HepG2 (cell line): ENCODE measurements at regions not wholly inside any gene's neighbourhood (a gene's known extent, or its start where the extent isn't known, plus 50 kb on each side); places are given as distances from the start of the nearest gene placed in this dataset.
"Not testable (repeated sequence)": the region's sequence is repeated elsewhere in the genome, so short reads cannot be mapped to it uniquely, and the experiment has no call there.

Experiments used
- ATAC-seq: fragments of 200-7000 bp; cut with Tn5 transposase; 3 replicates; pipeline ENCODE4 v1.9.1; 2020; ENCODE audit warnings: mild to moderate bottlenecking, moderate library complexity
- BruUV-seq: library from RNA; stranded (reverse); fragments of 400-500 nt; replicated peaks from 2 replicates; lab custom pipeline; 2021; lab: Mats Ljungman, UMichigan
- CTCF ChIA-PET: fragments of 300-600 bp; formaldehyde crosslinking; extraction: SDS; loops from one replicate; lab custom pipeline; 2021; ENCODE audit warnings: low total read pairs, inconsistent platforms, low intra/inter-chr PET ratio; lab: Yijun Ruan, JAX
- POLR2A ChIA-PET: fragments of 350-600 bp; sonication (Branson Sonifier 250); formaldehyde crosslinking; loops from one replicate; lab custom pipeline; 2020; ENCODE audit warnings: antibody characterized with exemption, inconsistent platforms; lab: Yijun Ruan, JAX
- DNase-seq: peaks from one replicate; pipeline ENCODE4 v3.0.0-alpha.2; 2015; ENCODE audit warnings: low spot score
- FAIRE-seq: peaks from 3 replicates; lab custom pipeline; 2011; peaks lifted over from hg19 to GRCh38; lab: Jason Lieb, UNC
- H2AFZ ChIP-seq: one replicate; pipeline ENCODE4 v1.6.1; 2011; ENCODE audit warnings: low read length, inconsistent platforms
- H3K27ac ChIP-seq: fragments of 300-600 bp; 3 replicates; pipeline ENCODE4 v1.8.0; 2011; ENCODE audit warnings: mixed run types, mild to moderate bottlenecking, mixed read lengths, low read length, inconsistent platforms; ENCODE audit not compliant: insufficient read depth; ENCODE audit errors: extremely low read length
- H3K27me3 ChIP-seq, 2 experiments: fragments of 200-600 bp in 1 of 2; 2 replicates in 1 of 2; 3 replicates in 1 of 2; pipeline versions ENCODE4 v1.6.0 to v1.8.0; 2011; ENCODE audit warnings: low read length in 2 of 2, mild to moderate bottlenecking in 2 of 2, moderate library complexity in 2 of 2, inconsistent platforms in 1 of 2; ENCODE audit not compliant: insufficient read depth in 2 of 2, control insufficient read depth in 1 of 2
- H3K36me3 ChIP-seq, 2 experiments: fragments of 200-600 bp in 1 of 2; replicated peaks in 1 of 2; 2 replicates in 1 of 2; 3 replicates in 1 of 2; pipeline versions ENCODE4 v1.5.1 to v1.8.0; 2011; ENCODE audit warnings: low read length in 2 of 2, inconsistent platforms in 1 of 2; ENCODE audit not compliant: insufficient read depth in 2 of 2, control insufficient read depth in 1 of 2
- H3K4me1 ChIP-seq: 2 replicates; pipeline ENCODE4 v1.5.1; 2012; ENCODE audit warnings: low read length, inconsistent platforms; ENCODE audit not compliant: insufficient read depth
- H3K4me2 ChIP-seq: 2 replicates; pipeline ENCODE4 v1.6.0; 2011; ENCODE audit warnings: low read depth, low read length, inconsistent platforms
- H3K4me3 ChIP-seq, 3 experiments: fragments of 200-600 bp in 1 of 3; sonication (generic), shearing (Covaris generic) in 1 of 3; replicated peaks in 1 of 3; 2 replicates each; pipeline ENCODE4 v1.5.1; 2011 to 2016; ENCODE audit warnings: low read length in 3 of 3, inconsistent platforms in 2 of 3, low read depth in 2 of 3, mild to moderate bottlenecking in 2 of 3, control low read depth in 1 of 3, mixed read lengths in 1 of 3; ENCODE audit not compliant: insufficient read depth in 1 of 3
- H3K79me2 ChIP-seq: one replicate; pipeline ENCODE4 v1.6.1; 2011; ENCODE audit warnings: low read length, inconsistent platforms; ENCODE audit not compliant: insufficient read depth
- H3K9ac ChIP-seq: 2 replicates; pipeline ENCODE4 v1.6.0; 2011; ENCODE audit warnings: mild to moderate bottlenecking, low read depth, low read length, inconsistent platforms; ENCODE audit not compliant: insufficient read depth
- H3K9me3 ChIP-seq: 2 replicates; pipeline ENCODE4 v1.5.1; 2012; ENCODE audit warnings: mild to moderate bottlenecking, low read length
- H4K20me1 ChIP-seq: 2 replicates; pipeline ENCODE4 v1.6.0; 2011; ENCODE audit warnings: inconsistent platforms, mild to moderate bottlenecking, low read length, moderate library complexity; ENCODE audit not compliant: insufficient read depth
- ATF7 ChIP-seq, 2 experiments: fragments of 450-650 bp in 1 of 2; sonication (generic) in 1 of 2; formaldehyde crosslinking in 1 of 2; IDR thresholded peaks; 2 replicates each; pipeline versions ENCODE4 v1.4.0 to v1.6.1; 2016 to 2020; ENCODE audit warnings: antibody characterized with exemption in 1 of 2, mild to moderate bottlenecking in 1 of 2, missing genetic modification reagents in 1 of 2
- CREB1 ChIP-seq, 2 experiments: fragments of 450-650 bp in 1 of 2; IDR thresholded peaks; 2 replicates each; pipeline ENCODE4 v1.6.1; 2016 to 2017; ENCODE audit warnings: control low read depth in 1 of 2, mild to moderate bottlenecking in 1 of 2, missing compliant biosample characterization in 1 of 2, missing genetic modification characterization in 1 of 2
- NFE2L2 ChIP-seq: fragments of 150-350 bp; IDR thresholded peaks from 2 replicates; pipeline ENCODE4 v1.6.1; 2014; ENCODE audit warnings: low read length
- WGBS: methylation state at CpG from one replicate; pipeline ENCODE4 v1.1.6; 2017; ENCODE audit warnings: low lambda C conversion rate; 5-methylcytosine and 5-hydroxymethylcytosine counted together
- in situ Hi-C: cut with HindIII; loops from 2 replicates; pipeline ENCODE4 v1.10.0; 2017; ENCODE audit warnings: low pct_unique_long_range_greater_than_20kb; ENCODE audit not compliant: extremely low pct_ligation_motif_present
- intact Hi-C: fragments of 100-400 bp; cut with micrococcal nuclease; formaldehyde crosslinking; loops from one replicate; pipeline ENCODE4 v1.10.0; 2022; ENCODE audit not compliant: unreplicated experiment

- H3K36me3 ChIP-seq; H3K9ac ChIP-seq; H2AFZ ChIP-seq; POLR2A ChIA-PET; DNase-seq; intact Hi-C loops; ATAC-seq; H3K27me3 ChIP-seq; H3K27ac ChIP-seq; CTCF ChIA-PET; H4K20me1 ChIP-seq; FAIRE-seq; H3K4me1 ChIP-seq; H3K79me2 ChIP-seq; H3K4me2 ChIP-seq; in situ Hi-C loops; H3K4me3 ChIP-seq; BruUV-seq; TF ChIP-seq CREB1, ATF7 (CRISPR knock-in tag; IDR thresholded peaks at IDR 0.05): not testable (repeated sequence)
- 28% methylated on average over 8 of the region's 8 CpGs for WGBS
- H3K9me3 ChIP-seq = peaks cover 63% of the 10 kb centered on the region
- TF ChIP-seq CREB1 (IDR thresholded peaks at IDR 0.05) = peak; percentile 93
- peak; percentile 97 for TF ChIP-seq ATF7 (IDR thresholded peaks at IDR 0.05)
These were observed 2137.4 kb upstream of the DEFB115 start for GRCh38 chr20:29120088-29120487.

GRCh38 chr20:29120575-29120974 is 2136.9 kb upstream of the DEFB115 start:
- H3K36me3 ChIP-seq, H3K9ac ChIP-seq, H3K4me1 ChIP-seq, H3K4me3 ChIP-seq, BruUV-seq, H4K20me1 ChIP-seq, H2AFZ ChIP-seq, intact Hi-C loops, H3K4me2 ChIP-seq, FAIRE-seq, H3K27me3 ChIP-seq, in situ Hi-C loops, H3K27ac ChIP-seq, DNase-seq, H3K79me2 ChIP-seq, CTCF ChIA-PET, POLR2A ChIA-PET: not testable (repeated sequence)
- H3K9me3 ChIP-seq = peaks cover 64% of the 10 kb centered on the region
- peak; percentile 16; the same call in 1 of the 2 replicates for TF ChIP-seq NFE2L2
- 52% methylated on average over 2 of the region's 2 CpGs for WGBS
- peak; percentile 58 for ATAC-seq

GRCh38 chr20:29122784-29123183 is 2134.7 kb upstream of the DEFB115 start:
- H3K9ac ChIP-seq, H3K4me1 ChIP-seq, H2AFZ ChIP-seq, CTCF ChIA-PET, H3K4me2 ChIP-seq, H3K27ac ChIP-seq, POLR2A ChIA-PET, H3K79me2 ChIP-seq, BruUV-seq, DNase-seq, H3K27me3 ChIP-seq, in situ Hi-C loops, FAIRE-seq, ATAC-seq, H3K36me3 ChIP-seq, intact Hi-C loops, H4K20me1 ChIP-seq, H3K4me3 ChIP-seq: not testable (repeated sequence)
- 23% methylated on average over 3 of the region's 3 CpGs for WGBS
- H3K9me3 ChIP-seq = peaks cover 64% of the 10 kb centered on the region
